GM19452 (cell line): ENCODE measurements at regions not wholly inside any gene's neighbourhood (a gene's known extent, or its start where the extent isn't known, plus 50 kb on each side); places are given as distances from the start of the nearest gene placed in this dataset.

Experiments used
- ATAC-seq: cut with Tn5 transposase; IDR thresholded peaks from one replicate; pipeline ENCODE4 v1.9.1; 2021; ENCODE audit not compliant: unreplicated experiment

DNA sequence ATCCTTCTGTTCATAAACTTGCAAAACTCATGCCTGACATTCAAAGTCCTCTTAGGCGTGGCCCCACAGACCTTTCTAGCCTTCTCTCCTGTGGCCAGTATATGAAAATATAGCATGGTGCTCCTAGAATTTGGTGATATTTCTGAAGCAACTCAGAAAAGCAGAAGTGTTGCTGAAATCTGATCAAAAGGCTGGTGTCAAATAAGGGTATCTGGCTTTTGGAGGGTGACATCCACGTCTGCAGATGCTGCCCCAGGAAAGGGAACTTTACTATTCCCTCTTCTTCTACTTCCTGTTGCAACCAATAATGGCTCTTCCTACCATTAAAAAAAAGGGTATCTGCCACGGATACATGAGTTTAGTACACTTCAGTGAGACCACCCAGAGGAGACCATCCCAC, 83.9 kb upstream of the RPS6KA3 start:
- ATAC-seq, result no peak

DNA sequence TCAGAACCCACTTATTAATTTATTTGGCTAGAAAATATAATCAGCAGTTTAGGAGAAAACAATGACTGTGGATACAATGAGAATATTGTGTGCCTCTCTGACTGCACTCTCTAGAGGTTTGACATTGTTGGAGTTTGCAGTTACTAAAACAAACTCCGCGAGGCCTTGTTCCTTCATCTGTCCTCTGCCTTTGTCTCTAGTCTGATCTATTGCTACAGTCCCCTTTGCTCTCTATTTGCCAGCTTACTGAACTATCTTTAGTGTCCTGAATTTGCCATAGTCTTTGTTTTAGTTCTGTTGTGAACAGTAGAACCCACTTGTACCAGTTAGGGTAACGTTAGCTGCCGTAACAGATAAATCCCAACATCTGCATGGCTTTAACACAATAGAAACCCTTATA, 81.4 kb upstream of the RPS6KA3 start:
- no peak for ATAC-seq

DNA sequence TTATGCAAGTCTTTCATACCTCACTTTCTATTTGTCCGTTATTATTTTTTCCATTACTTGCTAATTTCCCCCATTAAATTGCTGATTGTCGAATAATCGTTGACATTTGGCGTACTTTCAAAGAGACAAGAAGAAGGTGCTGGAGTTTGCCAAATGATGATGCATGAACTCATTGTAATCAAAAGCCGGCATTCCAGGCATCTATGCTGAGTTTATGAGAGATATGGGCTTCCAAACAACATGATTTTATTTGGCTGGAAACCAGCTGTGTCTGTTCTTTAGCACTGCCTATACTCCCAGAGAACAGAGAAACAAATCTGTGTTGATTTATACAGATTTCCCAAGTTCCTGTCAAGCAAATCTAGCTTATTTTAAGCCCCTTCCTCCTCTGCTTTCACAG, 80.8 kb upstream of the RPS6KA3 start:
- no peak for ATAC-seq

DNA sequence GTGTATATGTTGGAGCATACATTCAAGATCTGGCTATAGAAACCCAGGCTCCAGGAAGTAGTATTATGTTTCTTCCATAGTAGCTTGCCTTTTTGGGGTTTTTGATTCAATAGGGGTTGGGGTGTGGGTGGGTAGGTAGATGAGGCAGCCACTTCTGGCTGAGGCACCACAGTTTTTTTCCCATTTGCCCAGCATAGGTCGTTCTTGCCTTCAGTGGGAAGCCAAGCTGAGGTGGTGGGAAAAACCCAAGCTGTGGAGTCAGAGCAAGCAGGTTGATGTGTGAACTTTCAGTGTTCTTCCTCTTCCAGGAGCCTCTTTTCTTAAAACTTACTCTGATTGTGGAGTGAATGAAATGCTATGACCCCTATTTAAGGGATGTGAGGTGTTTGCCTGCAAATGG, 67.0 kb upstream of the RPS6KA3 start:
- no peak for ATAC-seq

DNA sequence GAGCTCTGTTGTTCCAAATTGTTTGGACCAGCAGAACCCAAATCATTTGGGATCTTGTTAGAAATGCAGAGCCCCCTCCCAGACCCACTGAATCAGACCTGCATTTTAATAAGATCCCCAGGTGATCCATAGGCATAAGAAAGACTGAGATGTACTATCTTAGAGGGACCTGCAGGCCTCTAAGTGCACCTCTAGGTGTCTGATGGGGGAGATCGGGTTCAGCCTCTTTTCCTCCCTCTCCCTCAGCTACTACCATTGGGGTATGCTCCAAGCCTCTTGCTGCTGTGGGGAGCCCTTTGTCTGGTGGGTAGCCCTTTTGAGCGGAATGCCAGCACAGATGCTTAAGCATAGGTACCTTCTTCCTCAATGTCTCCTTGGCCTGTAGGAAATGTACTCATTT, 63.8 kb upstream of the RPS6KA3 start:
- no peak for ATAC-seq

DNA sequence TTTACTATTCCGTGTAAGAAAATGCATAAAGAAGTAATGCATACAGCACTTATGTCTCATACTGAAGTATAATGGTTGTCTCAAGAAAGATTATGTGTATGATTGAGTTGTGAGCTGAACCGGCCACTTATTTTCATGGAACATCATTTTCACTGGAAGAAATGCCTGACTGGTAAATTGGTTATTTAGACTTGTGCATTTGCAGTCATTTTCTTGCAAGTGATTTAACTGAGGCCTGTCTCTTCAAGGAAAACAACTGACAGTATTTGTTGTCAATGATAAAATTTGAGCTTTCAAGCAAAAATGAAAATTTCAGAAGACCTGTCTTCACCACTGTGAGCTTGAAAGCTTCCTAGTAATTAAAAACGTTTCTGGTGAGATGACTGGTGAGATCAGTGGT, 62.7 kb upstream of the RPS6KA3 start:
- ATAC-seq, result no peak

DNA sequence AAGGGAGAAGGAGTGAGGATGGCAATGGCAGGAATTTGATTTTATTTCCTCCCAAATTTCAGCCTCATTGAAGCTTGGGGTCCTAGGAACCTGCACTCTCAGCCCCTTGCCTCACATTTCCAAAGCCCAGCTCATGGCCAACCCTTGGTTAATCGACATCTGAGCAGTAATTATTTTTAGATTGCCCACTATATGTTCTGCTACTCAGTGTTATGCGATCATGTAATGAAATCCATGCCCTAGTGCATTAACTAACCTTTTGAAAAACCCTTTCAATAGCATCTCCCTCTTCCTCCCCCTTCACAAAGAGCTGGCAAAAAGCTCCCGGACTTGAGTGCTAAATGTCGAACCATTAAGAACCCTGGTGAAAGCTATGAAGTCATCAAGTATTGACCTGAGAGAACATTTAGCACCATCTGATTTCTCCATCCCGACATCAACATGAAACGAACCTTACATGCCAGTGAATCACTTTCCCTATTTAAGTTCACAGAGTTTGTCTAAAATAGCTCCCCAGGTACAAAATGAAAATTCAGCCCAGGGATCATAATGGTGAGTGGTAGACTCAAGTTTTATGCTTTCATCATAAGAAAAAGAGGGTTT, 59.2 kb upstream of the RPS6KA3 start:
- ATAC-seq, result no peak

DNA sequence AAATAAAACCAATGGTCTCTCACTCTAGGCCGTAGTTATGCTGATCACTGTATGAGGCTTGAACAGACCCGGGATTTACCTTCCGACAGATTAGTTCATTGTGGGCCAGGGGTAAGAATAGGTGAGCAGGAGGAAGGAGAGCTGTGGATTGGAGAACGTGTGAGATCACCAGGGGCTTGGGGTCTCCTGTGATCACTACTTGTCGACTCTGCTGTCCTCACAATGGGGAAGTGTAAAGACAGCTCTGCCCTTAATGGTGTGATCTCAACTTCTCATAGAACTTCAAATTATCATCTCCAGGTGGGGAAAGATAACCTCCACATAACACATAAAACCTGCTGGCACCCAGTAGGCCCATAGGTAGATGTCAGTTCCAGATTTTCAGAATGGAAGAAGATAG, 56.2 kb upstream of the RPS6KA3 start:
- ATAC-seq, result no peak

DNA sequence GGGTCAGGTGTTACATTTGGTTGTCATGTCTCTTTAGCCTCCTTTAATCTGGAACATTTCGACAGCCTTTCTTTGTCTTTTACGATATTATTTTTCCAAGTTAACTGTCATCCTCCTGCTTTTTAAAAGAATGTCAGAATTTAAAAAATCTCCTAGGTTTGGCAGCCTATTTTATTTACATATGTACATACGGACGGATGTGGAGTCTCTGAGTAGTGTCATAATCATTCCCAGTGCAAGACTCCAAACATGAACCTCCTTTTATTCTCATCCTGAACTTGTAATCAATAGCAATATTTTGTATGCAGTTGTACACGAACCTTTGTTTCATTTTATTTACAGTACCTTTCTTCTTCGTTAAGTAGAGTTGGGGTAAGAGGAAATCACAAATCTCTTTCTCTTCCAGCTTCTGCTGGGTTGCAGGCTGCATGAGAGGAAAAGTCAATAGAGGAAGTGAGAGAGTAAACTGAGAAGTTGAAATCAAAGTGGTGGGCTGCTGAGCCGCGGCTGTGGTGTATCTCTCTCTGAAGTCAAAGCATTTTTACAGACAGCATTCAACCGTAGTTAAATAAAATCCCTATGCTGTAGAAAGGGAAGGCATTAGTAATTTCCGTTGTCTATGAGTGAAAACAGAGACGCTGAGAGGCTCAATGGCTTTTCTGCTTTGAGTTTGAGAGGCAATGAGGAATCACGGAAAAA, 53.9 kb upstream of the RPS6KA3 start:
- peak; percentile 99 for ATAC-seq

DNA sequence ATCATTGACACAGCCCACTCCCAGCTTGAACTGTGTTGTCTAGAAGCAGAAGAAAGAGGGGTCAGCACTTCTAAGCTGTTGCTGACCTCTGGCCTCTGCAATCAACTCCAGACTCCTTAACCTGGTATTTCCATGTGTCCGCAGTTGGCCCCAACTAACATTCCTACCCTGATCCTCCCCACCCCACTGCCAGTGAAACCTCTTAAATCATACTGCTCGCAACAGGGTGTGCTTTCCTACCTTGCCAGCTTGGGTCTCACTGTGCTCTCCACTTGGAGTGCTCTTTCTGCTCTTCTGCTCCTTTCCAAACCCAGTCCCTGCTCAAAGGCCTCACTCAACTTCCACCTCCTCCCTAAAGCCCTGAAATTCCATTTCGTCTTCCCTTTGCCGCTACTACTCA, 52.3 kb upstream of the RPS6KA3 start:
- ATAC-seq, result no peak

DNA sequence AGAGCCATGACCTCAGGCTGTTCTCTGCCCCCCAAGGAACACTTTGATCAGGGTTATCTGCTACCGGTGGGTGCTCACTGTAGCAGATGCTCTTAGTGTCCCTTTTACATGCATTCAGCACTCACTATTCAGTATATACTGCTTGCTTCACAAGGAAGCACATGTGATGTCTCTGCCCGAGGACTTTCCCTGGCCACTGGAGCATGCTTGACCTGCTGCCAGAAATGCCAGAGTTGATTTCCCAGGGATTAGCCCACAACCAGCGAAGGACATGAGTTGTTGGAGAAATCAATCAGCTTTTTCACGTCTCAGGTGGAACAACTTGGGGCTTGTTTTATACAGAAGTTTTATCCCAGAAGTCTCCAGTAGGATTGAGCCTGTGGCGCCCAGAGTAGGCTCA, 51.2 kb upstream of the RPS6KA3 start:
- no peak for ATAC-seq
